ENCODE measurements at regions not wholly inside any gene's neighbourhood (a gene's known extent, or its start where the extent isn't known, plus 50 kb on each side); places are given as distances from the start of the nearest gene placed in this dataset.
A peak's percentile ranks its signal among the peaks of the same experiment; 100 is the strongest.

GRCh38 chr15:62886431-62887071, 156.0 kb upstream of the TPM1 start:
- no peak for DNase-seq (ENCODE audit: low read depth in 2 of 2)

- no peak for DNase-seq (ENCODE audit: low read depth in 2 of 2)
These were observed 155.4 kb upstream of the TPM1 start for GRCh38 chr15:62887113-62887570.

GRCh38 chr15:62888623-62889022, 153.9 kb upstream of the TPM1 start:
- no peak for DNase-seq (ENCODE audit: low read depth in 2 of 2)

GRCh38 chr15:62889141-62889661, 153.3 kb upstream of the TPM1 start:
- DNase-seq (ENCODE audit: low read depth in 2 of 2): no peak

- no peak for DNase-seq (ENCODE audit: low read depth in 2 of 2)
These were observed 152.6 kb upstream of the TPM1 start for GRCh38 chr15:62889734-62890505.

- DNase-seq (ENCODE audit: low read depth in 2 of 2): no peak
These were observed 148.0 kb upstream of the TPM1 start for GRCh38 chr15:62894322-62895085.

- no peak for DNase-seq (ENCODE audit: low read depth in 2 of 2)
These were observed 147.2 kb upstream of the TPM1 start for GRCh38 chr15:62895139-62895866.

- no peak for DNase-seq (ENCODE audit: low read depth in 2 of 2)
These were observed 146.6 kb upstream of the TPM1 start for GRCh38 chr15:62895905-62896316.

- DNase-seq (ENCODE audit: low read depth in 2 of 2): no peak
These were observed 146.1 kb upstream of the TPM1 start for GRCh38 chr15:62896380-62896866.

- no peak for DNase-seq (ENCODE audit: low read depth in 2 of 2)
These were observed 145.5 kb upstream of the TPM1 start for GRCh38 chr15:62896969-62897486.

- DNase-seq (ENCODE audit: low read depth in 2 of 2): no peak
These were observed 144.9 kb upstream of the TPM1 start for GRCh38 chr15:62897634-62898033.

GRCh38 chr15:62899090-62899493, 143.5 kb upstream of the TPM1 start:
- no peak for DNase-seq (ENCODE audit: low read depth in 2 of 2)

GRCh38 chr15:62900071-62900802, 142.3 kb upstream of the TPM1 start:
- no peak for DNase-seq (ENCODE audit: low read depth in 2 of 2)

GRCh38 chr15:62901087-62901486, 141.5 kb upstream of the TPM1 start:
- no peak for DNase-seq (ENCODE audit: low read depth in 2 of 2)

- DNase-seq (ENCODE audit: low read depth in 2 of 2): no peak
These were observed 140.5 kb upstream of the TPM1 start for GRCh38 chr15:62901909-62902546.

GRCh38 chr15:62902821-62903220, 139.7 kb upstream of the TPM1 start:
- no peak for DNase-seq (ENCODE audit: low read depth in 2 of 2)

- DNase-seq (ENCODE audit: low read depth in 2 of 2): no peak
These were observed 139.1 kb upstream of the TPM1 start for GRCh38 chr15:62903437-62903836.

- peak in 1 of 2 donors; percentile 19 for DNase-seq (ENCODE audit: low read depth in 2 of 2)
These were observed 138.3 kb upstream of the TPM1 start for GRCh38 chr15:62904041-62904910.

- no peak for DNase-seq (ENCODE audit: low read depth in 2 of 2)
These were observed 135.9 kb upstream of the TPM1 start for GRCh38 chr15:62906627-62907026.
